Prostate gland (tissue), 2 donors: ENCODE measurements at regions not wholly inside any gene's neighbourhood (a gene's known extent, or its start where the extent isn't known, plus 50 kb on each side); places are given as distances from the start of the nearest gene placed in this dataset.
A peak's percentile ranks its signal among the peaks of the same experiment; 100 is the strongest.

Experiments used
- DNase-seq: peaks from one replicate; pipeline ENCODE4 v3.0.0-alpha.2; 2019; ENCODE audit warnings: low spot score
- H3K27ac ChIP-seq, 2 donors: fragments of 200-600 bp; sonication (generic); 2 replicates each; pipeline ENCODE4 v1.5.1; 2017 to 2019
- H3K27me3 ChIP-seq: fragments of 200-600 bp; sonication (generic); replicated peaks from 2 replicates; pipeline ENCODE4 v1.5.1; 2019; ENCODE audit not compliant: insufficient read depth
- H3K36me3 ChIP-seq, 2 donors: fragments of 200-600 bp; sonication (generic); 1 replicate in 1 of 2; 2 replicates in 1 of 2; pipeline versions ENCODE4 v1.5.1 to v1.8.1; 2017 to 2019
- H3K4me1 ChIP-seq: fragments of 200-600 bp; sonication (generic); replicated peaks from 2 replicates; pipeline ENCODE4 v1.5.1; 2019
- H3K4me3 ChIP-seq, 2 donors: fragments of 200-600 bp; sonication (generic); 2 replicates each; pipeline ENCODE4 v1.5.1; 2017 to 2019
- H3K9me3 ChIP-seq: fragments of 200-600 bp; sonication (generic); 2 replicates; pipeline ENCODE4 v1.5.1; 2017
- POLR2A ChIP-seq: fragments of 450-650 bp; IDR thresholded peaks from one replicate; pipeline ENCODE4 v1.6.1; 2016; ENCODE audit warnings: antibody characterized with exemption, mild to moderate bottlenecking
- POLR2AphosphoS5 ChIP-seq: sonication (generic); formaldehyde crosslinking; IDR thresholded peaks from one replicate; pipeline ENCODE4 v1.6.1; 2017; ENCODE audit warnings: antibody characterized with exemption
- WGBS: methylation state at CpG from one replicate; pipeline ENCODE4 v1.1.5; 2018; 5-methylcytosine and 5-hydroxymethylcytosine counted together
- intact Hi-C: fragments of 100-400 bp; cut with DNase I; formaldehyde crosslinking; loops from one replicate; pipeline ENCODE4 v1.14.2; 2022
- TF ChIP-seq, protein P1 (sequence below), 4 experiments: fragments of 200-600 bp in 2 of 4; fragments of 450-650 bp in 2 of 4; sonication (generic) in 2 of 4; IDR thresholded peaks; 1 replicate in 3 of 4; 2 replicates in 1 of 4; pipeline ENCODE4 v1.5.1; 2016 to 2019; ENCODE audit warnings: antibody characterized with exemption in 4 of 4, mild to moderate bottlenecking in 2 of 4, moderate library complexity in 2 of 4

DNA sequence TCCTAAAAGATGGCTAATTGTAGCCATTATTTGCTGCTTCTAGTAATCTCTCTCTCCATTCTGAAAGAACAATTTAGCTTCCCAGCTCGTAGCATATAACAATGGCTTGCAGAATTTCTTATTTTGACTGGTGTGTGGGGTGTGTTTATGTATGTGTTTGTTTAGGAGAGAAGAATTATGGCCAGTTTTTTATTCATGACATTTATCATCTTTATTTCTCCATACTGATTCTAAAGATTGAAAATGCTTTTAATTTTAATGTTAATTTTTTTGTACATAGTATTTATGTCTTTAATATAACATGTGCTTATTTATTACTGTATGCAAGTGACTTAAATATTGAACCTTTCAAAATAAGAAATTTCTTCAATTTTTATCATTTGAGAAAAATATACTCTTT lies 115.8 kb upstream of the TMTC4 start:
- intact Hi-C loops: no loop called here

DNA sequence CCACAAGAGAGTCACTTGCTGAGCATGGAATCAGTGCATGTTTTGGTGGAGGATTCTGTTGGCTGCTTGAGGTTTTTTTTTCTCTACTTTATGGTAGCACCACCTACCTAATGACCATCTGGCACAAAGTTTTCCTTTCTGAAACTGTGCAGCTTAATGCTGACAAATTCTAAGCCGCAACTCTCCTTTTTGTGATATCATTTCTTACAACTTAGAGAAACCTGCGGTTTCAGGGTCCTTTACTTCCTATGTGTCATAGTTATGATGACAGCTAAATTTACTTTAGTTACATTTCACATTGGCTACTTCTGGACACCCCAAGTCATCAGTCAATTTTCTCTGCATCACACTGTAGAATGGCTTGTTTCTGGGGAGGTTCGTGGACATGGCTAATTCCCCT lies 115.4 kb upstream of the TMTC4 start:
- no peak for TF ChIP-seq POLR2A
- TF ChIP-seq, protein P1, sequence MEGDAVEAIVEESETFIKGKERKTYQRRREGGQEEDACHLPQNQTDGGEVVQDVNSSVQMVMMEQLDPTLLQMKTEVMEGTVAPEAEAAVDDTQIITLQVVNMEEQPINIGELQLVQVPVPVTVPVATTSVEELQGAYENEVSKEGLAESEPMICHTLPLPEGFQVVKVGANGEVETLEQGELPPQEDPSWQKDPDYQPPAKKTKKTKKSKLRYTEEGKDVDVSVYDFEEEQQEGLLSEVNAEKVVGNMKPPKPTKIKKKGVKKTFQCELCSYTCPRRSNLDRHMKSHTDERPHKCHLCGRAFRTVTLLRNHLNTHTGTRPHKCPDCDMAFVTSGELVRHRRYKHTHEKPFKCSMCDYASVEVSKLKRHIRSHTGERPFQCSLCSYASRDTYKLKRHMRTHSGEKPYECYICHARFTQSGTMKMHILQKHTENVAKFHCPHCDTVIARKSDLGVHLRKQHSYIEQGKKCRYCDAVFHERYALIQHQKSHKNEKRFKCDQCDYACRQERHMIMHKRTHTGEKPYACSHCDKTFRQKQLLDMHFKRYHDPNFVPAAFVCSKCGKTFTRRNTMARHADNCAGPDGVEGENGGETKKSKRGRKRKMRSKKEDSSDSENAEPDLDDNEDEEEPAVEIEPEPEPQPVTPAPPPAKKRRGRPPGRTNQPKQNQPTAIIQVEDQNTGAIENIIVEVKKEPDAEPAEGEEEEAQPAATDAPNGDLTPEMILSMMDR (IDR thresholded peaks at IDR 0.05): no peak
- no peak for TF ChIP-seq POLR2AphosphoS5
- WGBS: 76% methylated on average over 3 of the region's 3 CpGs
- DNase-seq: no peak
- H3K36me3 ChIP-seq: no peaks in the 10 kb centered on the region
- no peak overlapping the region for H3K27ac ChIP-seq
- H3K4me1 ChIP-seq: no peaks in the 10 kb centered on the region
- H3K9me3 ChIP-seq: no peaks in the 10 kb centered on the region
- no peaks in the 10 kb centered on the region for H3K27me3 ChIP-seq
- H3K4me3 ChIP-seq: no peak overlapping the region
- intact Hi-C loops: no loop called here

More for the DNA sequence above, 115.8 kb upstream of the TMTC4 start:
- H3K9me3 ChIP-seq: no peaks in the 10 kb centered on the region
- no peaks in the 10 kb centered on the region for H3K36me3 ChIP-seq
- no peak overlapping the region for H3K27ac ChIP-seq
- DNase-seq: no peak
- no peaks in the 10 kb centered on the region for H3K27me3 ChIP-seq
- TF ChIP-seq POLR2A: no peak
- no peak overlapping the region for H3K4me3 ChIP-seq
- H3K4me1 ChIP-seq: no peaks in the 10 kb centered on the region
- 42% methylated on average over 1 of the region's 1 CpG for WGBS

DNA sequence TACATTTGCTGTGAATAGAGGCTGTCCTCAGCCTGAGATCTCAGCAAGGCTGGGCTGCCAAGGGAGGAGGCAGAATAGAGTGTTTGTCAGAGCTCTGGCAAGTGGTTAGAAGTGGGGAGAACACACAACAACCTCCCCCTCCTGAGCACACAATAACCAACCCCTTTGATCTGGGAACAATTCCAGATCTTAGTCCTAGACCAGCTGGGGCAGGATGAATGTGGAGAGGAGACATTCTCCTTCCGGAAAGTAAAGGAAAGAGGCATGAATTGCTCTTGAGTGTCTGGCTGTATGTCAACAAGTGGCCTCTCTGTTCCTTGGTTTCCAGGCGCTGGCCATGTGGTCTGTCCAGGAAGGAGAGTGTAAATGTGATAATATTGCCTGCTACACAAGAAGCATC lies 114.9 kb upstream of the TMTC4 start:
- intact Hi-C loops: no loop called here
- H3K4me3 ChIP-seq: no peak overlapping the region
- no peak overlapping the region for H3K27ac ChIP-seq
- H3K4me1 ChIP-seq: no peaks in the 10 kb centered on the region
- no peaks in the 10 kb centered on the region for H3K36me3 ChIP-seq
- H3K9me3 ChIP-seq: no peaks in the 10 kb centered on the region
- TF ChIP-seq POLR2AphosphoS5: peak; percentile 32
- TF ChIP-seq, protein P1 (IDR thresholded peaks at IDR 0.05): no peak
- H3K27me3 ChIP-seq: no peaks in the 10 kb centered on the region
- WGBS: 10% methylated on average over 2 of the region's 2 CpGs
- peak; percentile 6 for DNase-seq

DNA sequence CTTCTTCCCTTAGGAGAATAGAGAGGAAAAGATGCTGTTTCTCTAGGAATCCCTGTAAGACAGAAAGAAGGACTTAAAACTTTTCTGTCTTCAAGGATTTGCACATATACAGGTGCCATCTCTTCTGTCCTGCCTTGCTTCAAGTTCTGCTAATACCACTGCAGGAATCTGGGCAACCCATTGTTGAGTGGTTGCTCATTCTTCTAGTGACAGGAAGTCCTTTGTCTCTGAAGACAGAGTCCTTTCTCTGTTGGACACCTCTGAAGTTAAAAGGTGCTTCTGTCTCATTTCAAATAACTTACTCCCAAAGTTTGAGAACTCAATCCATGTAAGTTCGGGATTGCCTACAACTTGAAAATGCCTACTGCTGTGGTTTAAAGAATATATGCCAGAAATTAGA lies 114.4 kb upstream of the TMTC4 start:
- Histone ChIP-seq H3K4me1 (no peaks in the 10 kb centered on the region), H3K9me3 (no peaks in the 10 kb centered on the region), H3K27ac (no peak overlapping the region), H3K36me3 (no peaks in the 10 kb centered on the region), H3K27me3 (no peaks in the 10 kb centered on the region), H3K4me3 (no peak overlapping the region)
- no peak for DNase-seq
- TF ChIP-seq, protein P1 (IDR thresholded peaks at IDR 0.05): no peak
- TF ChIP-seq POLR2AphosphoS5: no peak
- TF ChIP-seq POLR2A: no peak
- intact Hi-C loops: no loop called here
- WGBS: 46% methylated on average over 1 of the region's 1 CpG

DNA sequence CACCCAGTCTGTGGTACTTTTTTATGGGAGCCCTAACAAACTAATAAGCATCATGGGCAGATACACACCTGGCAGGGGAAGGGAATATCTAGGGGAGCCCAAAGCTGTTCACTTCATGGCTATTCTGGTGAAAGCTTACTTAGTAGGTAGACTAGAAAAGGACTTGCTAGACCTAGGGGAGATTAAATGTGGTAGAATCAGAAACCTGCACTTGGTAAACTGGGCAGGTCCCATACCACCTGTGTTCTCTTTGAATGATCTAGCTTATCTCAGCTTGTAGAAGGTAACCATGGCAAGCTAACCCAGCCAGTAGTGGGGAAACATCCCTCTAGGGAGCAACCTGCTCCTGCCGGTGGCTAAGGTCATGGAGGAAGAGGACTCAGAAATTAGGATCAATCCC lies 113.9 kb upstream of the TMTC4 start:
- DNase-seq: no peak
- no peak overlapping the region for H3K4me3 ChIP-seq
- H3K36me3 ChIP-seq: no peaks in the 10 kb centered on the region
- H3K27me3 ChIP-seq: no peaks in the 10 kb centered on the region
- no peaks in the 10 kb centered on the region for H3K9me3 ChIP-seq
- intact Hi-C loops: no loop called here
- WGBS: 78% methylated on average over 1 of the region's 1 CpG
- no peak overlapping the region for H3K27ac ChIP-seq
- H3K4me1 ChIP-seq: no peaks in the 10 kb centered on the region
- TF ChIP-seq, protein P1 (IDR thresholded peaks at IDR 0.05): no peak
- TF ChIP-seq POLR2AphosphoS5 (no peak), POLR2A (no peak)
